GM23338 (cell line): ENCODE measurements at regions not wholly inside any gene's neighbourhood (a gene's known extent, or its start where the extent isn't known, plus 50 kb on each side); places are given as distances from the start of the nearest gene placed in this dataset.

ENCODE experiments used
- ATAC-seq: fragments of 200-7000 bp; cut with Tn5 transposase; 3 replicates; pipeline ENCODE4 v1.9.1; 2020
- DNase-seq: peaks from one replicate; pipeline ENCODE4 v3.0.0-alpha.2; 2015; ENCODE audit warnings: low spot score
- H2AFZ ChIP-seq: fragments of 200-600 bp; sonication (generic); 2 replicates; pipeline ENCODE4 v1.8.0; 2016; ENCODE audit warnings: antibody characterized with exemption, mild to moderate bottlenecking, moderate library complexity
- H3F3A ChIP-seq: fragments of 200-600 bp; sonication (generic); replicated peaks from 2 replicates; pipeline ENCODE4 v1.8.0; 2017; ENCODE audit warnings: antibody characterized with exemption, mixed run types, low read depth
- H3K27ac ChIP-seq: fragments of 200-600 bp; sonication (generic); 2 replicates; pipeline ENCODE4 v1.6.1; 2016; ENCODE audit warnings: low read depth
- H3K27me3 ChIP-seq: fragments of 200-600 bp; sonication (generic); 2 replicates; pipeline ENCODE4 v1.8.0; 2016; ENCODE audit warnings: mild to moderate bottlenecking, mixed run types, moderate library complexity; ENCODE audit not compliant: insufficient read depth
- H3K36me3 ChIP-seq: fragments of 200-600 bp; sonication (generic); 2 replicates; pipeline ENCODE4 v1.8.0; 2016; ENCODE audit warnings: mild to moderate bottlenecking; ENCODE audit not compliant: insufficient read depth
- H3K4me1 ChIP-seq: fragments of 200-600 bp; sonication (generic); 2 replicates; pipeline ENCODE4 v1.8.0; 2016; ENCODE audit warnings: mild to moderate bottlenecking, moderate library complexity; ENCODE audit not compliant: insufficient read depth
- H3K4me2 ChIP-seq: fragments of 200-600 bp; sonication (generic); 2 replicates; pipeline ENCODE4 v1.7.1; 2017; ENCODE audit warnings: mixed run types
- H3K4me3 ChIP-seq: fragments of 200-600 bp; sonication (generic); 2 replicates; pipeline ENCODE4 v1.6.1; 2016; ENCODE audit warnings: mixed run types
- H3K79me2 ChIP-seq: fragments of 200-600 bp; sonication (generic); replicated peaks from 2 replicates; pipeline ENCODE4 v1.8.0; 2017; ENCODE audit warnings: mild to moderate bottlenecking; ENCODE audit not compliant: insufficient read depth
- H3K9me2 ChIP-seq: fragments of 200-600 bp; sonication (generic); 2 replicates; pipeline ENCODE4 v1.8.0; 2017; ENCODE audit not compliant: insufficient read depth
- H4K20me1 ChIP-seq: fragments of 200-600 bp; sonication (generic); replicated peaks from 2 replicates; pipeline ENCODE4 v1.8.0; 2017; ENCODE audit warnings: mild to moderate bottlenecking; ENCODE audit not compliant: insufficient read depth
- H3K27ac Mint-ChIP-seq: 2 replicates; pipeline ENCODE4 v1.8.0; 2020; ENCODE audit warnings: inconsistent platforms, mild to moderate bottlenecking, moderate library complexity, mixed read lengths
- H3K27me3 Mint-ChIP-seq: 3 replicates; pipeline ENCODE4 v1.8.0; 2022; ENCODE audit warnings: low read depth, mild to moderate bottlenecking, moderate library complexity, mixed read lengths, inconsistent platforms; ENCODE audit not compliant: insufficient read depth, poor library complexity
- H3K36me3 Mint-ChIP-seq: 3 replicates; pipeline ENCODE4 v1.8.0; 2021; ENCODE audit warnings: low read depth, mild to moderate bottlenecking, inconsistent platforms, moderate library complexity, mixed read lengths
- H3K4me1 Mint-ChIP-seq: 3 replicates; pipeline ENCODE4 v1.8.0; 2020; ENCODE audit warnings: mild to moderate bottlenecking, inconsistent platforms, mixed read lengths
- H3K4me3 Mint-ChIP-seq: 3 replicates; pipeline ENCODE4 v1.8.0; 2021; ENCODE audit warnings: moderate library complexity, mild to moderate bottlenecking, inconsistent platforms, mixed read lengths
- H3K9me3 Mint-ChIP-seq: 3 replicates; pipeline ENCODE4 v1.8.0; 2020; ENCODE audit warnings: moderate library complexity, mild to moderate bottlenecking, inconsistent platforms, mixed read lengths
- CTCF ChIP-seq, 2 experiments: fragments of 200-600 bp in 1 of 2; sonication (generic) in 1 of 2; conservative IDR thresholded peaks; 2 replicates each; pipeline versions ENCODE4 v1.5.1 to v1.6.1; 2016 to 2017; ENCODE audit warnings: antibody characterized with exemption in 2 of 2, low read depth in 2 of 2, mild to moderate bottlenecking in 2 of 2, moderate library complexity in 1 of 2
- ETS1 ChIP-seq: IDR thresholded peaks from 2 replicates; pipeline ENCODE4 v1.6.1; 2016; ENCODE audit warnings: antibody characterized with exemption
- EZH2 ChIP-seq: fragments of 200-600 bp; sonication (generic); IDR thresholded peaks from one replicate; pipeline ENCODE4 v1.8.0; 2017; ENCODE audit warnings: antibody characterized with exemption, mild to moderate bottlenecking, low read depth; ENCODE audit not compliant: unreplicated experiment
- JUNB ChIP-seq: IDR thresholded peaks from one replicate; pipeline ENCODE4 v1.6.1; 2016; ENCODE audit warnings: antibody characterized with exemption; ENCODE audit not compliant: unreplicated experiment
- NANOG ChIP-seq: IDR thresholded peaks from 2 replicates; pipeline ENCODE4 v1.6.1; 2016; ENCODE audit warnings: antibody characterized with exemption, borderline replicate concordance
- POLR2AphosphoS5 ChIP-seq: IDR thresholded peaks from 2 replicates; pipeline ENCODE4 v1.6.1; 2016; ENCODE audit warnings: antibody characterized with exemption, low read depth
- REST ChIP-seq: IDR thresholded peaks from one replicate; pipeline ENCODE4 v1.6.1; 2018; ENCODE audit warnings: antibody characterized with exemption; ENCODE audit not compliant: unreplicated experiment
- STAT1 ChIP-seq: IDR thresholded peaks from one replicate; pipeline ENCODE4 v1.6.1; 2016; ENCODE audit warnings: antibody characterized with exemption; ENCODE audit not compliant: unreplicated experiment
- ZNF462 ChIP-seq: fragments of 250-450 bp; sonication (Bioruptor Pico); IDR thresholded peaks from 2 replicates; pipeline ENCODE4 v1.5.0; 2020; ENCODE audit warnings: mild to moderate bottlenecking, moderate library complexity

- Histone ChIP-seq H3K27ac (no peak overlapping the region), H3K4me1 (no peaks in the 10 kb centered on the region), H3K36me3 (no peaks in the 10 kb centered on the region), H3K27me3 (no peaks in the 10 kb centered on the region), H3K79me2 (no peaks in the 10 kb centered on the region), H3K4me2 (no peak overlapping the region), H3K9me2 (no peaks in the 10 kb centered on the region), H4K20me1 (no peaks in the 10 kb centered on the region), H3F3A (no peaks in the 10 kb centered on the region), H2AFZ (no peak overlapping the region), H3K4me3 (no peak overlapping the region)
- H3K4me3 Mint-ChIP-seq: no peak overlapping the region
- no peak overlapping the region for H3K27ac Mint-ChIP-seq
- peaks cover 1% of the 10 kb centered on the region for H3K27me3 Mint-ChIP-seq
- H3K9me3 Mint-ChIP-seq: peaks cover 89% of the 10 kb centered on the region
- peaks cover 29% of the 10 kb centered on the region for H3K36me3 Mint-ChIP-seq
- H3K4me1 Mint-ChIP-seq: no peaks in the 10 kb centered on the region
- TF ChIP-seq NANOG: no peak
- no peak for TF ChIP-seq ZNF462 (CRISPR knock-in tag)
- no peak for TF ChIP-seq EZH2
- no peak for TF ChIP-seq STAT1
- TF ChIP-seq ETS1: no peak
- TF ChIP-seq REST: no peak
- TF ChIP-seq JUNB: no peak
- TF ChIP-seq POLR2AphosphoS5: no peak
- TF ChIP-seq CTCF (conservative IDR thresholded peaks at IDR 0.05; ENCODE audit: low read depth in 2 of 2): no peak
- DNase-seq (no peak), ATAC-seq (no peak)
Measured at GRCh38 chr18:78473563-78473962, 506.1 kb upstream of the SALL3 start.
